SK-N-SH treated with all-trans-retinoic acid at 6 μM for 48 hours (cell line): ENCODE measurements at regions not wholly inside any gene's neighbourhood (a gene's known extent, or its start where the extent isn't known, plus 50 kb on each side); places are given as distances from the start of the nearest gene placed in this dataset.

Experiments
- ARNTL ChIP-seq: fragments of 450-650 bp; formaldehyde crosslinking; IDR thresholded peaks from 2 replicates; pipeline ENCODE4 v1.5.0; 2020; ENCODE audit warnings: low read depth, mild to moderate bottlenecking, moderate library complexity, borderline replicate concordance
- CREB5 ChIP-seq: fragments of 250-450 bp; sonication (Bioruptor Pico); IDR thresholded peaks from 2 replicates; pipeline ENCODE4 v1.5.1; 2020; ENCODE audit warnings: low read depth, mild to moderate bottlenecking, moderate library complexity
- CSDC2 ChIP-seq: fragments of 250-450 bp; sonication (Bioruptor Pico); IDR thresholded peaks from 2 replicates; pipeline ENCODE4 v1.5.0; 2020; ENCODE audit warnings: mild to moderate bottlenecking, moderate library complexity
- OSR1 ChIP-seq: fragments of 250-450 bp; sonication (Bioruptor Pico); IDR thresholded peaks from 2 replicates; pipeline ENCODE4 v1.8.0; 2022; ENCODE audit warnings: moderate library complexity, mild to moderate bottlenecking, inconsistent platforms
- PATZ1 ChIP-seq: fragments of 250-450 bp; sonication (Bioruptor Pico); IDR thresholded peaks from 2 replicates; pipeline ENCODE4 v1.8.0; 2020; ENCODE audit warnings: mild to moderate bottlenecking, moderate library complexity, borderline replicate concordance
- RARB ChIP-seq: fragments of 250-450 bp; sonication (Bioruptor Pico); IDR thresholded peaks from 2 replicates; pipeline ENCODE4 v1.8.0; 2021; ENCODE audit warnings: mild to moderate bottlenecking, moderate library complexity
- TCF4 ChIP-seq: fragments of 250-450 bp; sonication (Bioruptor Pico); IDR thresholded peaks from 2 replicates; pipeline ENCODE4 v1.8.0; 2021; ENCODE audit warnings: mild to moderate bottlenecking, moderate library complexity, borderline replicate concordance
- TSHZ2 ChIP-seq: fragments of 250-450 bp; sonication (Bioruptor Pico); IDR thresholded peaks from 2 replicates; pipeline ENCODE4 v1.5.0; 2020; ENCODE audit warnings: mild to moderate bottlenecking, moderate library complexity
- ZC3H10 ChIP-seq: fragments of 250-450 bp; sonication (Bioruptor Pico); IDR thresholded peaks from 2 replicates; pipeline ENCODE4 v1.5.1; 2021; ENCODE audit warnings: mild to moderate bottlenecking, moderate library complexity
- ZFP30 ChIP-seq: fragments of 450-650 bp; formaldehyde crosslinking; IDR thresholded peaks from 2 replicates; pipeline ENCODE4 v1.5.0; 2022; ENCODE audit warnings: mild to moderate bottlenecking, moderate library complexity
- ZNF565 ChIP-seq: fragments of 450-650 bp; formaldehyde crosslinking; conservative IDR thresholded peaks from 2 replicates; pipeline ENCODE4 v1.5.0; 2020; ENCODE audit warnings: low read depth, mild to moderate bottlenecking, moderate library complexity
- ZNF70 ChIP-seq: fragments of 450-650 bp; formaldehyde crosslinking; IDR thresholded peaks from 2 replicates; pipeline ENCODE4 v1.5.0; 2020; ENCODE audit warnings: mild to moderate bottlenecking, moderate library complexity
- ZNF8 ChIP-seq: fragments of 450-650 bp; formaldehyde crosslinking; IDR thresholded peaks from 2 replicates; pipeline ENCODE4 v1.5.0; 2020; ENCODE audit warnings: mild to moderate bottlenecking, moderate library complexity

- TF ChIP-seq TCF4 (CRISPR knock-in tag) (no peak), ZNF8 (CRISPR knock-in tag) (no peak), CREB5 (CRISPR knock-in tag) (no peak), RARB (no peak), PATZ1 (CRISPR knock-in tag) (no peak), ZC3H10 (CRISPR knock-in tag) (no peak), ARNTL (CRISPR knock-in tag) (no peak), ZNF565 (CRISPR knock-in tag) (no peak), CSDC2 (no peak), ZFP30 (CRISPR knock-in tag) (no peak), OSR1 (no peak), ZNF70 (no peak), TSHZ2 (CRISPR knock-in tag) (no peak)
Observed at GRCh38 chr1:105138458-105138893, 1388.8 kb downstream of the AMY1C start.
